HL-60 (cell line): ENCODE measurements at regions not wholly inside any gene's neighbourhood (a gene's known extent, or its start where the extent isn't known, plus 50 kb on each side); places are given as distances from the start of the nearest gene placed in this dataset.

Experiments
- DNase-seq, 2 experiments: peaks; one replicate each; pipeline ENCODE4 v3.0.0-alpha.2; 2010 to 2020; ENCODE audit warnings: low read depth in 1 of 2, low spot score in 1 of 2
- H3K27ac ChIP-seq: fragments of 250-450 bp; sonication (Bioruptor Pico); replicated peaks from 2 replicates; pipeline ENCODE4 v1.5.1; 2020; ENCODE audit warnings: mild to moderate bottlenecking, moderate library complexity
- H3K27me3 ChIP-seq: fragments of 250-450 bp; sonication (Bioruptor Pico); 2 replicates; pipeline ENCODE4 v1.5.1; 2021; ENCODE audit warnings: mild to moderate bottlenecking, moderate library complexity; ENCODE audit not compliant: insufficient read depth, poor library complexity, severe bottlenecking
- H3K4me3 ChIP-seq: replicated peaks from 2 replicates; pipeline ENCODE4 v1.5.1; 2011; ENCODE audit warnings: mild to moderate bottlenecking, control low read depth, low read length; ENCODE audit not compliant: insufficient read depth
- GABPA ChIP-seq: IDR thresholded peaks from 2 replicates; pipeline ENCODE4 v1.6.1; 2012; ENCODE audit warnings: low read depth
- POLR2AphosphoS5 ChIP-seq: IDR thresholded peaks from 2 replicates; pipeline ENCODE4 v1.6.1; 2012; ENCODE audit warnings: low read depth
- SPI1 ChIP-seq: IDR thresholded peaks from 2 replicates; pipeline ENCODE4 v1.6.1; 2012; ENCODE audit warnings: low read depth, mild to moderate bottlenecking, borderline replicate concordance
- TF ChIP-seq, protein P1 (sequence below): IDR thresholded peaks from one replicate; pipeline ENCODE4 v1.5.1; 2011; ENCODE audit warnings: low read length, control low read depth, inconsistent platforms; ENCODE audit not compliant: insufficient read depth
- TF ChIP-seq, protein P2 (sequence below): IDR thresholded peaks from 2 replicates; pipeline ENCODE4 v1.6.1; 2012; ENCODE audit warnings: low read depth; ENCODE audit not compliant: insufficient replicate concordance

DNA sequence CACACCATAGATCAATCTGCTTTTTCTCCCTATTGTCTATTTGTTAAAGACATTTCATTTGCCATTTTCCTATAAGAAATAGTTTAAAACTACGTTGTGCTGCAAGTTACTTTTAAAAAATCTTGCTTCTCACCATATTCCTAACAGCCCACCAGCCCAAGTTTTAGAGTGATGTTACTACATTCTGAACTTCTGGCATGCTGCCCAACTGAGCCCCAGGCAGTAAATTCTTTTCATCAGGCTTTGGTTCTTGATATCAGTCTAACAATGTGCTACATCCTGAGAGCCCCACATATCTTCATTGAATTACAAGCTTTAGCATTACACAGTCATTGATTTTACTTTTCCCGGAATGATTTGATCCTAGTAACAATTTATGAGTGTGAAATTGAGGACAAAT, 283.8 kb upstream of the IL1RAPL1 start:
- TF ChIP-seq, protein P1, sequence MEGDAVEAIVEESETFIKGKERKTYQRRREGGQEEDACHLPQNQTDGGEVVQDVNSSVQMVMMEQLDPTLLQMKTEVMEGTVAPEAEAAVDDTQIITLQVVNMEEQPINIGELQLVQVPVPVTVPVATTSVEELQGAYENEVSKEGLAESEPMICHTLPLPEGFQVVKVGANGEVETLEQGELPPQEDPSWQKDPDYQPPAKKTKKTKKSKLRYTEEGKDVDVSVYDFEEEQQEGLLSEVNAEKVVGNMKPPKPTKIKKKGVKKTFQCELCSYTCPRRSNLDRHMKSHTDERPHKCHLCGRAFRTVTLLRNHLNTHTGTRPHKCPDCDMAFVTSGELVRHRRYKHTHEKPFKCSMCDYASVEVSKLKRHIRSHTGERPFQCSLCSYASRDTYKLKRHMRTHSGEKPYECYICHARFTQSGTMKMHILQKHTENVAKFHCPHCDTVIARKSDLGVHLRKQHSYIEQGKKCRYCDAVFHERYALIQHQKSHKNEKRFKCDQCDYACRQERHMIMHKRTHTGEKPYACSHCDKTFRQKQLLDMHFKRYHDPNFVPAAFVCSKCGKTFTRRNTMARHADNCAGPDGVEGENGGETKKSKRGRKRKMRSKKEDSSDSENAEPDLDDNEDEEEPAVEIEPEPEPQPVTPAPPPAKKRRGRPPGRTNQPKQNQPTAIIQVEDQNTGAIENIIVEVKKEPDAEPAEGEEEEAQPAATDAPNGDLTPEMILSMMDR: no peak
- TF ChIP-seq POLR2AphosphoS5 (no peak), GABPA (no peak), SPI1 (no peak)
- TF ChIP-seq, protein P2, sequence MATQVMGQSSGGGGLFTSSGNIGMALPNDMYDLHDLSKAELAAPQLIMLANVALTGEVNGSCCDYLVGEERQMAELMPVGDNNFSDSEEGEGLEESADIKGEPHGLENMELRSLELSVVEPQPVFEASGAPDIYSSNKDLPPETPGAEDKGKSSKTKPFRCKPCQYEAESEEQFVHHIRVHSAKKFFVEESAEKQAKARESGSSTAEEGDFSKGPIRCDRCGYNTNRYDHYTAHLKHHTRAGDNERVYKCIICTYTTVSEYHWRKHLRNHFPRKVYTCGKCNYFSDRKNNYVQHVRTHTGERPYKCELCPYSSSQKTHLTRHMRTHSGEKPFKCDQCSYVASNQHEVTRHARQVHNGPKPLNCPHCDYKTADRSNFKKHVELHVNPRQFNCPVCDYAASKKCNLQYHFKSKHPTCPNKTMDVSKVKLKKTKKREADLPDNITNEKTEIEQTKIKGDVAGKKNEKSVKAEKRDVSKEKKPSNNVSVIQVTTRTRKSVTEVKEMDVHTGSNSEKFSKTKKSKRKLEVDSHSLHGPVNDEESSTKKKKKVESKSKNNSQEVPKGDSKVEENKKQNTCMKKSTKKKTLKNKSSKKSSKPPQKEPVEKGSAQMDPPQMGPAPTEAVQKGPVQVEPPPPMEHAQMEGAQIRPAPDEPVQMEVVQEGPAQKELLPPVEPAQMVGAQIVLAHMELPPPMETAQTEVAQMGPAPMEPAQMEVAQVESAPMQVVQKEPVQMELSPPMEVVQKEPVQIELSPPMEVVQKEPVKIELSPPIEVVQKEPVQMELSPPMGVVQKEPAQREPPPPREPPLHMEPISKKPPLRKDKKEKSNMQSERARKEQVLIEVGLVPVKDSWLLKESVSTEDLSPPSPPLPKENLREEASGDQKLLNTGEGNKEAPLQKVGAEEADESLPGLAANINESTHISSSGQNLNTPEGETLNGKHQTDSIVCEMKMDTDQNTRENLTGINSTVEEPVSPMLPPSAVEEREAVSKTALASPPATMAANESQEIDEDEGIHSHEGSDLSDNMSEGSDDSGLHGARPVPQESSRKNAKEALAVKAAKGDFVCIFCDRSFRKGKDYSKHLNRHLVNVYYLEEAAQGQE: no peak
- no peak overlapping the region for H3K27ac ChIP-seq
- no peak for DNase-seq
- no peaks in the 10 kb centered on the region for H3K27me3 ChIP-seq
- H3K4me3 ChIP-seq: no peak overlapping the region

DNA sequence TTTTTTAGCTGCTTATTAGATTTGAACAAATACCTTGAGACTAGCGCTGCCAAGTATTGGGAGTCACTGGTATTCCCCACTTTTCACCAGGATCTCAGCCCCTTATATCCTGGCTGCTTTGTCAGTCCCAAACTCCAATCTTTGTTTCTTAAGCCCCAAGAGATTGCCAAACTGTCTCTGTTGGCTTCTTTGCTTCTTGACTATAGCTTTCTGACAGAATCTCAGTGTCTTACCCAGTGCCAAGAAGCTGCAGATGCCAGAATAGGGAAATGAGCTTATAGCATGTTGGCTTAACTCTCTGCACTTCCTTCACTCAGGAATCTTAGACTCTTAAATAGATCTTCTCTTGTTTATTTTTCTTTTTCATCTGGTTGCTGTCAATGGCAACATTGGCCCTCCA, 297.5 kb upstream of the DCAF8L1 start:
- H3K4me3 ChIP-seq: no peak overlapping the region
- H3K27me3 ChIP-seq: no peaks in the 10 kb centered on the region
- DNase-seq: no peak
- H3K27ac ChIP-seq: no peak overlapping the region
- TF ChIP-seq GABPA: no peak
- TF ChIP-seq, protein P2: no peak

DNA sequence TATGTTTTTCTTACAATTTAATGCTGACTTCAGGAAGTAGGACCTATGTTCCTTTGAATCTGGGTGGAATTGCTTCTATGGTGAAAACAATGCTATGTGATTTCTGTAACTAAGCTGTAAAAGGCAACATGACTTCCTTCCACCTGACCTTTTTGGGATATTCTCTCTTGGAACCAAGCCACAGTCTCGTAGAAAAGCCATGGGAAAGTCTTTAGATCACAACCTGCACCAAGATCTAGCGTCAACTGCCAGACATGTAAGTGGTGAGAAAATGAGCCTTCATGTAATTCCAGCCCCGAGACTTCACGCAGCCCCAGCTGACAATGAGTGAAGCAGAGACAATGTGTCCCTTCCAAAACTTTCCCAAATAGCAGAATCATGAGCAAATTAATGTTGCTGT, 297.0 kb upstream of the DCAF8L1 start:
- DNase-seq: no peak
- Histone ChIP-seq H3K27ac (no peak overlapping the region), H3K4me3 (no peak overlapping the region), H3K27me3 (no peaks in the 10 kb centered on the region)
- TF ChIP-seq, protein P2: no peak
- TF ChIP-seq GABPA (no peak), POLR2AphosphoS5 (no peak), SPI1 (no peak)
- TF ChIP-seq, protein P1: no peak

DNA sequence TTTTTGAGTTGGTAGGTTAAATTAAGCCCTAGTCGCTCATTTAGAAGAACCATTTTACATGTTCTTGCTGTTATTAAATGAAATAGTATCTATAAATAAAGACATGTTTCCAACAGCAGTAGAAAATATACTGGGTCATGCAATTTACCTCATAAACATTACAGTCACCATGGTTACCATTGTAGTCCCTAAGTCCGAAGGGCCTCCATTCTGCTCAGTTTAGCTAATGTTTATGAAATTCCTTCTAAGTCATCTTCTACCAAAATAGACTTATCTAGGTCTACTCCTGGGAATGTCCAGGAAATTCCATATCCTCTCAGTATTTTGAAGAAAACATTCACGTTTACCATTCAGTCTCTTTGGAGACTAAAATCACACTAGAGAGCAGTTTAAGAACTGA, 292.5 kb upstream of the DCAF8L1 start:
- DNase-seq: peak in 1 of 2 experiments; percentile 0
- H3K27ac ChIP-seq: no peak overlapping the region
- H3K4me3 ChIP-seq: no peak overlapping the region
- H3K27me3 ChIP-seq: no peaks in the 10 kb centered on the region
- TF ChIP-seq, protein P2: no peak
- TF ChIP-seq, protein P1: no peak
- TF ChIP-seq POLR2AphosphoS5 (no peak), SPI1 (no peak)
